ENCODE measurements at regions not wholly inside any gene's neighbourhood (a gene's known extent, or its start where the extent isn't known, plus 50 kb on each side); places are given as distances from the start of the nearest gene placed in this dataset.

DNA sequence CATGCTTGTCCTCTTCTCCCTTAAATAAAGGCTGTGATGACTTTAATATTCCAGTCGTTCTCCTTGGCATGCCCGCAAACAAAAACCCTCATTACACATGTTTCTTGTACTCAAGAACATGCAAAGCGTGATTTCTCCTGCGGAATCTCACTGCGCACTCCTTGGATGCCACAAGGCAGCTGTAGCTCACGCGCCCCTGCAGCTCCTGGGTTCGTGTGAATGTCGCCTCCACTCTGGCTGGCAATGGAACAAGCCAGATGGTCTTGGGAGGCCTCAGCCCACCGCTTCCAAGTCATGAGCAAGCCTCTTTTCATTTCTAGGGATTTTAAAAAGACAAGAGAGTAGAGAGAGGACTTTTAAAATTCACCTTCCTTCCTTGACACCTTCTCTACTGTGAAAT is 403.8 kb downstream of the PCNX1 start:
- Mint-ChIP-seq H3K27me3 (ENCODE audit: low read depth) (no peaks in the 10 kb centered on the region), H3K4me1 (no peaks in the 10 kb centered on the region), H3K36me3 (ENCODE audit: low read depth) (no peaks in the 10 kb centered on the region), H3K4me3 (no peak overlapping the region), H3K27ac (ENCODE audit: unreplicated experiment) (no peak overlapping the region), H3K9me3 (no peaks in the 10 kb centered on the region)
- DNase-seq (ENCODE audit: low read depth, low spot score), result no peak
- TF ChIP-seq CTCF (conservative IDR thresholded peaks at IDR 0.05), result no peak

- Mint-ChIP-seq H3K9me3 (no peaks in the 10 kb centered on the region), H3K36me3 (ENCODE audit: low read depth) (no peaks in the 10 kb centered on the region), H3K27me3 (ENCODE audit: low read depth) (no peaks in the 10 kb centered on the region), H3K4me3 (no peak overlapping the region), H3K27ac (ENCODE audit: unreplicated experiment) (no peak overlapping the region), H3K4me1 (peaks cover 4% of the 10 kb centered on the region)
- no peak for DNase-seq (ENCODE audit: low read depth, low spot score)
- TF ChIP-seq CTCF (conservative IDR thresholded peaks at IDR 0.05), result no peak
These were observed 407.5 kb downstream of the PCNX1 start for GRCh38 chr14:71314717-71315116.

DNA sequence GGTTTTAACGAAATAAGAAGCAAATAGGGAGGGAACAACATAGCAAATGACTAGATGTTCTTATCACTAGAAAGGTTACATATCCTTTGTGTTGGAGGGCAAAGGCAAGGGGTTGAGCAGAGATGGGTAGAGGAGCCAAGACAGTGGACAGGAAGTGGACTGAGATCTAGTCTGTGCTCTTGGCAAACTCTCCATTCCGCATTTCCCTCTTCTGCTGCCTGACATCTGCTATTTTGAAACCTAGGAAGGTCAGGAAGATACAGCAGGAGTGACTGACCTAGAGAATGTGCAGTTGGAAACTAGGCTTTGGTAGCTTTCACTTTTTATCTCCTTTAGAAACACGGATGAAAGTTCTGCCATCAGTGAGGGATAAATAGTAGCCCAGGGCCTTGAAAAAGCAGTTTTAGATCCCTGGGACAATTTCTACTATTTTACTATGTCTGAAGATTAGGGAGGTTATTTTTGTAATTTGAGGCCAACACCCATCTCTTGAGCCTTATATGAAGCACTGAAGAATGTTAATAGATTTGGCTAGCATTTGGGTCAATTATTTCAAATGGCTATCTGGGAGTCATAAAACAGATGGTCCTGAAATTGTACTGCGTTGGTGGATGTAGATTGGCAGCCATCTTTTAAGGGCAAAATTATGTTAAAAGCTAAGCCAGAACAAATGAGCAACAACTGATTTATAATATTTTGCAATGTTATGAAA is 410.3 kb downstream of the PCNX1 start:
- Mint-ChIP-seq H3K9me3 (no peaks in the 10 kb centered on the region), H3K4me1 (peaks cover 20% of the 10 kb centered on the region), H3K4me3 (peak overlapping the region; percentile 57), H3K27me3 (ENCODE audit: low read depth) (no peaks in the 10 kb centered on the region), H3K27ac (ENCODE audit: unreplicated experiment) (no peak overlapping the region), H3K36me3 (ENCODE audit: low read depth) (no peaks in the 10 kb centered on the region)
- no peak for TF ChIP-seq CTCF (conservative IDR thresholded peaks at IDR 0.05)
- DNase-seq (ENCODE audit: low read depth, low spot score), result no peak

DNA sequence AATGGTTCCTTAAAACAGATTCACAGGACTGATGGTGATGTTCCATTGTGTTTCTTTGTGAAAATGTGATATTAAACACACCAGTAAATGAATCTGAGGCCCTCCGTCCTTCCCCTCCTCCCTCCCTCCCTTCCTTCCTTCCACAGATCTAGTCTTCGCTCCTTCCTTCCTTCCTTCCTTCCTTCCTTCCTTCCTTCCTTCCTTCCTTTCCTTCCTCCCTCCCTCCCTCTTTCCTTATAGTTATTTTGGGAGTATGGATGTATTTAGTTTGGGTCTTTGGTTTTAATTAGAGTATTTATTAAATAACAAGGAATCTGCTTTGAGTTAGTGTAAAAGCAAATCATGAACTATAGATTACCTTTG is 410.8 kb downstream of the PCNX1 start:
- DNase-seq (ENCODE audit: low read depth, low spot score), result no peak

GRCh38 chr14:71319666-71320065 is 412.4 kb downstream of the PCNX1 start:
- H3K27ac Mint-ChIP-seq (ENCODE audit: unreplicated experiment), result no peak overlapping the region
- H3K27me3 Mint-ChIP-seq (ENCODE audit: low read depth), result no peaks in the 10 kb centered on the region
- peak overlapping the region; percentile 85 for H3K4me3 Mint-ChIP-seq
- H3K4me1 Mint-ChIP-seq, result peaks cover 27% of the 10 kb centered on the region
- DNase-seq (ENCODE audit: low read depth, low spot score), result peak; percentile 8
- TF ChIP-seq CTCF (conservative IDR thresholded peaks at IDR 0.05), result peak; percentile 16
- H3K9me3 Mint-ChIP-seq, result no peaks in the 10 kb centered on the region
- H3K36me3 Mint-ChIP-seq (ENCODE audit: low read depth), result no peaks in the 10 kb centered on the region

More for the DNA sequence above, 410.8 kb downstream of the PCNX1 start:
- TF ChIP-seq CTCF (conservative IDR thresholded peaks at IDR 0.05), result no peak
- H3K27ac Mint-ChIP-seq (ENCODE audit: unreplicated experiment), result no peak overlapping the region
- H3K9me3 Mint-ChIP-seq, result no peaks in the 10 kb centered on the region
- H3K27me3 Mint-ChIP-seq (ENCODE audit: low read depth), result no peaks in the 10 kb centered on the region
- H3K4me1 Mint-ChIP-seq, result peaks cover 25% of the 10 kb centered on the region
- peak overlapping the region; percentile 38 for H3K4me3 Mint-ChIP-seq
- no peaks in the 10 kb centered on the region for H3K36me3 Mint-ChIP-seq (ENCODE audit: low read depth)

Data from neural crest cell (in vitro differentiated cells).